Tibial artery (tissue), 4 donors: ENCODE measurements at regions not wholly inside any gene's neighbourhood (a gene's known extent, or its start where the extent isn't known, plus 50 kb on each side); places are given as distances from the start of the nearest gene placed in this dataset.

ENCODE experiments used
- DNase-seq, 2 donors: peaks; one replicate each; pipeline ENCODE4 v3.0.0-alpha.2; 2019
- H3K27ac ChIP-seq, 2 donors: fragments of 200-600 bp; sonication (generic) in 1 of 2; 1 replicate in 1 of 2; 2 replicates in 1 of 2; pipeline ENCODE4 v1.5.1; 2018 to 2019; ENCODE audit warnings: mild to moderate bottlenecking in 1 of 2
- H3K27me3 ChIP-seq, 2 donors: fragments of 200-600 bp; sonication (generic) in 1 of 2; one replicate each; pipeline versions ENCODE4 v1.5.1 to v1.6.0; 2016 to 2019
- H3K36me3 ChIP-seq, 3 donors: fragments of 200-600 bp; sonication (generic) in 2 of 3; one replicate each; pipeline ENCODE4 v1.5.1; 2016 to 2019; ENCODE audit warnings: mild to moderate bottlenecking in 2 of 3
- H3K4me1 ChIP-seq, 4 donors: fragments of 200-600 bp; sonication (generic) in 2 of 4; 1 replicate in 3 of 4; 2 replicates in 1 of 4; pipeline ENCODE4 v1.5.1; 2016 to 2019
- H3K4me3 ChIP-seq, 2 donors: fragments of 200-600 bp; sonication (generic) in 1 of 2; 1 replicate in 1 of 2; 2 replicates in 1 of 2; pipeline ENCODE4 v1.5.1; 2018 to 2019; ENCODE audit warnings: mild to moderate bottlenecking in 2 of 2
- H3K9me3 ChIP-seq, 3 donors: fragments of 200-600 bp; sonication (generic) in 1 of 3; one replicate each; pipeline ENCODE4 v1.5.1; 2016 to 2019
- intact Hi-C: fragments of 100-400 bp; cut with DNase I; formaldehyde crosslinking; loops from one replicate; pipeline ENCODE4 v1.15.0; 2023; ENCODE audit warnings: low total_unique reads
- TF ChIP-seq, protein P1 (sequence below), 2 experiments: fragments of 200-600 bp in 1 of 2; fragments of 450-650 bp in 1 of 2; IDR thresholded peaks; one replicate each; pipeline ENCODE4 v1.5.1; 2017 to 2019; ENCODE audit warnings: antibody characterized with exemption in 2 of 2, mild to moderate bottlenecking in 1 of 2, moderate library complexity in 1 of 2

DNA sequence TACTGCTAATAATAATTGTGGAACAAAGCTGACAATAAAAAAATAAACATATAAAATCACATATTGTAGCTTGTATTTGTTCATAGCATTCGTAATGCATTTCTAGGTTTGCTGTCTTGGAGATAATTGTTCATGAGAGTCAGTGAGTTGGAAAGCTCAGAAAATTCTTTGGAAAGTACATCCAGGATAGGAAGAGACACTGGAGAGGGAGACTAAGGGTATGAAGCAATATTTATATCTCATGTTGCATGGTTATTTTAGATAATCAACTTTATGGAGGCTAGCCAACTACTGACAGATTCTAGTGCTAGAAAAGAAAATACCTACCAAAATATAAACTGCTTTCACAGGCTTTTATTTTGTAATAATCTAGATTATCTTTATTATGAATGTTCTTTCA is 1095.2 kb downstream of the FSCB start:
- intact Hi-C loops, result no loop called here
- DNase-seq, result no peak
- no peaks in the 10 kb centered on the region for H3K4me1 ChIP-seq
- no peaks in the 10 kb centered on the region for H3K27me3 ChIP-seq
- no peaks in the 10 kb centered on the region for H3K9me3 ChIP-seq
- TF ChIP-seq, protein P1, sequence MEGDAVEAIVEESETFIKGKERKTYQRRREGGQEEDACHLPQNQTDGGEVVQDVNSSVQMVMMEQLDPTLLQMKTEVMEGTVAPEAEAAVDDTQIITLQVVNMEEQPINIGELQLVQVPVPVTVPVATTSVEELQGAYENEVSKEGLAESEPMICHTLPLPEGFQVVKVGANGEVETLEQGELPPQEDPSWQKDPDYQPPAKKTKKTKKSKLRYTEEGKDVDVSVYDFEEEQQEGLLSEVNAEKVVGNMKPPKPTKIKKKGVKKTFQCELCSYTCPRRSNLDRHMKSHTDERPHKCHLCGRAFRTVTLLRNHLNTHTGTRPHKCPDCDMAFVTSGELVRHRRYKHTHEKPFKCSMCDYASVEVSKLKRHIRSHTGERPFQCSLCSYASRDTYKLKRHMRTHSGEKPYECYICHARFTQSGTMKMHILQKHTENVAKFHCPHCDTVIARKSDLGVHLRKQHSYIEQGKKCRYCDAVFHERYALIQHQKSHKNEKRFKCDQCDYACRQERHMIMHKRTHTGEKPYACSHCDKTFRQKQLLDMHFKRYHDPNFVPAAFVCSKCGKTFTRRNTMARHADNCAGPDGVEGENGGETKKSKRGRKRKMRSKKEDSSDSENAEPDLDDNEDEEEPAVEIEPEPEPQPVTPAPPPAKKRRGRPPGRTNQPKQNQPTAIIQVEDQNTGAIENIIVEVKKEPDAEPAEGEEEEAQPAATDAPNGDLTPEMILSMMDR (IDR thresholded peaks at IDR 0.05), result no peak
- no peak overlapping the region for H3K4me3 ChIP-seq
- H3K36me3 ChIP-seq, result no peaks in the 10 kb centered on the region
- no peak overlapping the region for H3K27ac ChIP-seq

GRCh38 chr14:43410631-43411030 is 1096.5 kb downstream of the FSCB start:
- Histone ChIP-seq H3K27ac (no peak overlapping the region), H3K27me3 (no peaks in the 10 kb centered on the region), H3K4me1 (no peaks in the 10 kb centered on the region), H3K36me3 (no peaks in the 10 kb centered on the region), H3K4me3 (no peak overlapping the region), H3K9me3 (no peaks in the 10 kb centered on the region)
- TF ChIP-seq, protein P1 (IDR thresholded peaks at IDR 0.05), result no peak
- intact Hi-C loops, result no loop called here
- DNase-seq, result no peak

DNA sequence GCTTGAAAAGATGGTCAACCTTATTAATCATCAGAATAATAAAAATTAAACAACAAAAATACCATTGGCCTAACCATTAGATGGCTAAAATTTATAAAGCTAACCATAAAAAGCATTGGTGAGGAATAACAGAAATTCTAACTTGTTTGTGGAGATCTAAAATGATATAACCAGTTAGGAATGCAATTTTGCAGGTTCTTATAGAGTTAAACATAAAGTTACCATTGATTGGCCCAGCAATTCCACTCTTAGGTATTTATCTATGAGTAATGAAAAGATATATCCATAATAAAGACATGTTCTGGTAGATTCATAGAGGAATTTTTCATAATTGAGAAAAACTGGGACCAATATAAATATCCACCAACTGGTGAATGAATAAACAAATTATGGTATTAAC is 1098.6 kb downstream of the FSCB start:
- Histone ChIP-seq H3K36me3 (no peaks in the 10 kb centered on the region), H3K4me3 (no peak overlapping the region), H3K9me3 (no peaks in the 10 kb centered on the region), H3K27ac (no peak overlapping the region), H3K4me1 (no peaks in the 10 kb centered on the region), H3K27me3 (no peaks in the 10 kb centered on the region)
- intact Hi-C loops, result no loop called here
- TF ChIP-seq, protein P1 (IDR thresholded peaks at IDR 0.05), result no peak
- no peak for DNase-seq

DNA sequence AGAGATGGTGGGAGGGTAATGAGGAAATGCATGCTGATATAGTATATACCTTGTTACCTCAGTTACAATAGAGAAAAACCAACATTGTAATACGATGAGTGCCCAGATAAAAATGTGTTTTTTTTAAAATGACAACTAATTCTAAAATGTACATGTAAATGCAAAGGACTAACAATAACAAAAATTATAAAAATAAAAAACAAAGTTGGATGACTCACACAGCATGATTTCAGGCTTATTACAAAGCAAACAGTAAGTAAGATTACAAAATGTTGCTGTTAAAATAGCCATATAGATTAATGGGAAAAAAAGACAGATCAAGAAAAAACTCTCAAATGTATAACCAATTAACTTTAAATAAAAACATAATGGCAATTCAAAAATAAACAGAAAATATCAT is 1099.4 kb downstream of the FSCB start:
- no peak for DNase-seq
- H3K4me3 ChIP-seq, result no peak overlapping the region
- H3K27ac ChIP-seq, result no peak overlapping the region
- no peaks in the 10 kb centered on the region for H3K9me3 ChIP-seq
- intact Hi-C loops, result no loop called here
- H3K27me3 ChIP-seq, result no peaks in the 10 kb centered on the region
- H3K36me3 ChIP-seq, result no peaks in the 10 kb centered on the region
- TF ChIP-seq, protein P1 (IDR thresholded peaks at IDR 0.05), result no peak
- H3K4me1 ChIP-seq, result no peaks in the 10 kb centered on the region

DNA sequence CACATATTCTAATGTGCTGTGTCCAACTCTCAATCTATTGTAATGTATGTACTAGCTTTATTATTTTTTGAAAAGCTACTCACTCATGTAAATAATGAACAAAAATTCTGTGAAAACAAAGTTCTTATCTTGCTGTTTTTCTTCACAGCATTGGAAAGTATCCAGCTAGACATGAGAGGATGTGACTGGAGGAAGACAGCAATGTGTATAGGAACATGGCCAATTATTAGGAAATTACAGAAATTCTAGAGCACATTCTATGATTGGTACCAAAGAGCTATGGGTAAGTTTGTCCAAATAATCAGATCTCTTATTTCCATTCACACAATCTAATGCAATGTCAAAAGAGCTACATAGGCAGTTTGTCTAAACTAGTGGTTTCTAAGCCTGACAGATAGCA is 1100.2 kb downstream of the FSCB start:
- no peak for DNase-seq
- intact Hi-C loops, result no loop called here
- H3K9me3 ChIP-seq, result no peaks in the 10 kb centered on the region

More for the DNA sequence above, 1100.2 kb downstream of the FSCB start:
- no peaks in the 10 kb centered on the region for H3K27me3 ChIP-seq
- no peak overlapping the region for H3K4me3 ChIP-seq
- no peak overlapping the region for H3K27ac ChIP-seq
- no peaks in the 10 kb centered on the region for H3K4me1 ChIP-seq
- TF ChIP-seq, protein P1 (IDR thresholded peaks at IDR 0.05), result no peak
- H3K36me3 ChIP-seq, result no peaks in the 10 kb centered on the region
